GM23338 (cell line): ENCODE measurements at regions not wholly inside any gene's neighbourhood (a gene's known extent, or its start where the extent isn't known, plus 50 kb on each side); places are given as distances from the start of the nearest gene placed in this dataset.

Source experiments
- ATAC-seq: fragments of 200-7000 bp; cut with Tn5 transposase; 3 replicates; pipeline ENCODE4 v1.9.1; 2020
- DNase-seq: peaks from one replicate; pipeline ENCODE4 v3.0.0-alpha.2; 2015; ENCODE audit warnings: low spot score
- H2AFZ ChIP-seq: fragments of 200-600 bp; sonication (generic); 2 replicates; pipeline ENCODE4 v1.8.0; 2016; ENCODE audit warnings: antibody characterized with exemption, mild to moderate bottlenecking, moderate library complexity
- H3F3A ChIP-seq: fragments of 200-600 bp; sonication (generic); replicated peaks from 2 replicates; pipeline ENCODE4 v1.8.0; 2017; ENCODE audit warnings: antibody characterized with exemption, mixed run types, low read depth
- H3K27ac ChIP-seq: fragments of 200-600 bp; sonication (generic); 2 replicates; pipeline ENCODE4 v1.6.1; 2016; ENCODE audit warnings: low read depth
- H3K27me3 ChIP-seq: fragments of 200-600 bp; sonication (generic); 2 replicates; pipeline ENCODE4 v1.8.0; 2016; ENCODE audit warnings: mild to moderate bottlenecking, mixed run types, moderate library complexity; ENCODE audit not compliant: insufficient read depth
- H3K36me3 ChIP-seq: fragments of 200-600 bp; sonication (generic); 2 replicates; pipeline ENCODE4 v1.8.0; 2016; ENCODE audit warnings: mild to moderate bottlenecking; ENCODE audit not compliant: insufficient read depth
- H3K4me1 ChIP-seq: fragments of 200-600 bp; sonication (generic); 2 replicates; pipeline ENCODE4 v1.8.0; 2016; ENCODE audit warnings: mild to moderate bottlenecking, moderate library complexity; ENCODE audit not compliant: insufficient read depth
- H3K4me2 ChIP-seq: fragments of 200-600 bp; sonication (generic); 2 replicates; pipeline ENCODE4 v1.7.1; 2017; ENCODE audit warnings: mixed run types
- H3K4me3 ChIP-seq: fragments of 200-600 bp; sonication (generic); 2 replicates; pipeline ENCODE4 v1.6.1; 2016; ENCODE audit warnings: mixed run types
- H3K79me2 ChIP-seq: fragments of 200-600 bp; sonication (generic); replicated peaks from 2 replicates; pipeline ENCODE4 v1.8.0; 2017; ENCODE audit warnings: mild to moderate bottlenecking; ENCODE audit not compliant: insufficient read depth
- H3K9me2 ChIP-seq: fragments of 200-600 bp; sonication (generic); 2 replicates; pipeline ENCODE4 v1.8.0; 2017; ENCODE audit not compliant: insufficient read depth
- H4K20me1 ChIP-seq: fragments of 200-600 bp; sonication (generic); replicated peaks from 2 replicates; pipeline ENCODE4 v1.8.0; 2017; ENCODE audit warnings: mild to moderate bottlenecking; ENCODE audit not compliant: insufficient read depth
- H3K27ac Mint-ChIP-seq: 2 replicates; pipeline ENCODE4 v1.8.0; 2020; ENCODE audit warnings: inconsistent platforms, mild to moderate bottlenecking, moderate library complexity, mixed read lengths
- H3K27me3 Mint-ChIP-seq: 3 replicates; pipeline ENCODE4 v1.8.0; 2022; ENCODE audit warnings: low read depth, mild to moderate bottlenecking, moderate library complexity, mixed read lengths, inconsistent platforms; ENCODE audit not compliant: insufficient read depth, poor library complexity
- H3K36me3 Mint-ChIP-seq: 3 replicates; pipeline ENCODE4 v1.8.0; 2021; ENCODE audit warnings: low read depth, mild to moderate bottlenecking, inconsistent platforms, moderate library complexity, mixed read lengths
- H3K4me1 Mint-ChIP-seq: 3 replicates; pipeline ENCODE4 v1.8.0; 2020; ENCODE audit warnings: mild to moderate bottlenecking, inconsistent platforms, mixed read lengths
- H3K4me3 Mint-ChIP-seq: 3 replicates; pipeline ENCODE4 v1.8.0; 2021; ENCODE audit warnings: moderate library complexity, mild to moderate bottlenecking, inconsistent platforms, mixed read lengths
- H3K9me3 Mint-ChIP-seq: 3 replicates; pipeline ENCODE4 v1.8.0; 2020; ENCODE audit warnings: moderate library complexity, mild to moderate bottlenecking, inconsistent platforms, mixed read lengths
- CREB1 ChIP-seq: fragments of 250-450 bp; sonication (Bioruptor Pico); IDR thresholded peaks from 2 replicates; pipeline ENCODE4 v1.5.0; 2020; ENCODE audit warnings: low read depth, mild to moderate bottlenecking, moderate library complexity
- CTCF ChIP-seq, 2 experiments: fragments of 200-600 bp in 1 of 2; sonication (generic) in 1 of 2; conservative IDR thresholded peaks; 2 replicates each; pipeline versions ENCODE4 v1.5.1 to v1.6.1; 2016 to 2017; ENCODE audit warnings: antibody characterized with exemption in 2 of 2, low read depth in 2 of 2, mild to moderate bottlenecking in 2 of 2, moderate library complexity in 1 of 2
- ETS1 ChIP-seq: IDR thresholded peaks from 2 replicates; pipeline ENCODE4 v1.6.1; 2016; ENCODE audit warnings: antibody characterized with exemption
- EZH2 ChIP-seq: fragments of 200-600 bp; sonication (generic); IDR thresholded peaks from one replicate; pipeline ENCODE4 v1.8.0; 2017; ENCODE audit warnings: antibody characterized with exemption, mild to moderate bottlenecking, low read depth; ENCODE audit not compliant: unreplicated experiment
- EZH2phosphoT487 ChIP-seq: fragments of 200-600 bp; sonication (generic); IDR thresholded peaks from one replicate; pipeline ENCODE4 v1.8.1; 2018; ENCODE audit warnings: antibody characterized with exemption; ENCODE audit not compliant: unreplicated experiment
- JUNB ChIP-seq: IDR thresholded peaks from one replicate; pipeline ENCODE4 v1.6.1; 2016; ENCODE audit warnings: antibody characterized with exemption; ENCODE audit not compliant: unreplicated experiment
- NANOG ChIP-seq: IDR thresholded peaks from 2 replicates; pipeline ENCODE4 v1.6.1; 2016; ENCODE audit warnings: antibody characterized with exemption, borderline replicate concordance
- POLR2AphosphoS5 ChIP-seq: IDR thresholded peaks from 2 replicates; pipeline ENCODE4 v1.6.1; 2016; ENCODE audit warnings: antibody characterized with exemption, low read depth
- REST ChIP-seq: IDR thresholded peaks from one replicate; pipeline ENCODE4 v1.6.1; 2018; ENCODE audit warnings: antibody characterized with exemption; ENCODE audit not compliant: unreplicated experiment
- STAT1 ChIP-seq: IDR thresholded peaks from one replicate; pipeline ENCODE4 v1.6.1; 2016; ENCODE audit warnings: antibody characterized with exemption; ENCODE audit not compliant: unreplicated experiment
- ZNF114 ChIP-seq: fragments of 250-450 bp; sonication (Bioruptor Pico); IDR thresholded peaks from 2 replicates; pipeline ENCODE4 v1.5.0; 2020; ENCODE audit warnings: mild to moderate bottlenecking, moderate library complexity
- ZNF331 ChIP-seq: fragments of 250-450 bp; sonication (Bioruptor Pico); IDR thresholded peaks from 2 replicates; pipeline ENCODE4 v1.5.0; 2020; ENCODE audit warnings: low read depth, mild to moderate bottlenecking, moderate library complexity
- ZNF462 ChIP-seq: fragments of 250-450 bp; sonication (Bioruptor Pico); IDR thresholded peaks from 2 replicates; pipeline ENCODE4 v1.5.0; 2020; ENCODE audit warnings: mild to moderate bottlenecking, moderate library complexity

- Histone ChIP-seq H3K27me3 (peaks cover 5% of the 10 kb centered on the region; the same call in 1 of the 2 replicates), H3K36me3 (no peaks in the 10 kb centered on the region), H3K27ac (no peak overlapping the region), H2AFZ (peak overlapping the region; percentile 90), H3K4me2 (peak overlapping the region; percentile 81), H3K4me3 (peak overlapping the region; percentile 85), H3K4me1 (peaks cover 8% of the 10 kb centered on the region; the same call in 1 of the 2 replicates), H3K79me2 (no peaks in the 10 kb centered on the region), H4K20me1 (no peaks in the 10 kb centered on the region), H3F3A (no peaks in the 10 kb centered on the region; the same call in 1 of the 2 replicates), H3K9me2 (no peaks in the 10 kb centered on the region)
- no peak for TF ChIP-seq ZNF331 (CRISPR knock-in tag)
- TF ChIP-seq POLR2AphosphoS5 = no peak
- peak; percentile 38; the same call in 1 of the 2 replicates for TF ChIP-seq ETS1
- 0 out of 2 replicates have a peak, but pooled peaks have one; percentile 33 for TF ChIP-seq NANOG
- 0 out of 2 replicates have a peak, but pooled peaks have one; percentile 11 for TF ChIP-seq CREB1 (CRISPR knock-in tag)
- no peak for TF ChIP-seq JUNB
- no peak for TF ChIP-seq CTCF (conservative IDR thresholded peaks at IDR 0.05; ENCODE audit: low read depth in 2 of 2)
- TF ChIP-seq STAT1 = no peak
- no peak for TF ChIP-seq ZNF462 (CRISPR knock-in tag)
- TF ChIP-seq ZNF114 = no peak
- TF ChIP-seq EZH2phosphoT487 = no peak
- no peak for TF ChIP-seq EZH2
- no peak for TF ChIP-seq REST
- H3K27ac Mint-ChIP-seq = no peak overlapping the region; the same call in 1 of the 2 replicates
- H3K4me1 Mint-ChIP-seq = no peaks in the 10 kb centered on the region
- ATAC-seq (peak; percentile 80), DNase-seq (peak; percentile 82)
- H3K36me3 Mint-ChIP-seq = no peaks in the 10 kb centered on the region
- peak overlapping the region; percentile 99 for H3K4me3 Mint-ChIP-seq
- H3K9me3 Mint-ChIP-seq = peaks cover 6% of the 10 kb centered on the region; the same call in 2 of the 3 replicates
- H3K27me3 Mint-ChIP-seq = peaks cover 8% of the 10 kb centered on the region
Observed at GRCh38 chr6:28648035-28648877, 122.6 kb downstream of the GPX5 start.
